Posterior cingulate gyrus (tissue), 11 donors: ENCODE measurements at regions not wholly inside any gene's neighbourhood (a gene's known extent, or its start where the extent isn't known, plus 50 kb on each side); places are given as distances from the start of the nearest gene placed in this dataset.

Source experiments
- DNase-seq, 10 donors: peaks; one replicate each; pipeline versions ENCODE4 v3.0.0 to v3.0.0-alpha.2; 2020 to 2021; ENCODE audit warnings: mixed read lengths in 3 of 10
- intact Hi-C: fragments of 100-400 bp; cut with DNase I; formaldehyde crosslinking; loops from one replicate; pipeline ENCODE4 v1.15.1; 2023

DNA sequence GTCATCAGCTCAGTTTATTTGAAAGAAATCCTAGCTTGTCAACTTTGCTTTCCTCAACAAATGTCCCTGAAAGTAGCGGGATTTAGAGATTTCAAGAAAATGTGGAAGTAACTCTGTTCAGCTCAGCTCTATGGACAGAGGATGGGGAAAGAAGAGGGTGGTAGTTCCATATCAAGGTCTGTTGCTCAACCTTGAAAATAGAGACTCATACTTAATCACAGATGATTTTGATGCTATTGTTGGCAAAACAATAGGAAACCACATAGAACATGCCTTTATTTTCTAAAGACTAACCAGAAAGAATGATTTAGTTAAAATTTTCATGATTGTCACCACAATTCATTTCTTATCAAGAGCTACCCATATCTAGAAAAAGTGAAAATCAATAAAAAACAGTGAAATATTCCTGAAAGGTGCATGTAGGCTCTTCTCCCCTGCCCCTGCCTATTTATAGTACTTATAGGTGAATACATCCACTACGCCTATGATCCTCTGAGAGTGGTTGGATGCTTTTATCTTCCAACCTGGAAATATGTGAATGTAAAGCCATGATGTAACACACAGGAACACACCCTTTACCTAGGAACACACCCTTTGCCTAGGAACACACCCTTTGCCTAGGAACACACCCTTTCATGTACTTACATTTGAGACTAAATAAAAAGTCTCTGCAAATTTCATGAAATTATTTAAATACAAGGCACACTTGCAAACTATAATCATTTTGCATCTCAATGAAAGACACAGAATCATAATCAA is 65.8 kb downstream of the ETAA1 start:
- intact Hi-C loops: no loop called here
- no peak for DNase-seq

DNA sequence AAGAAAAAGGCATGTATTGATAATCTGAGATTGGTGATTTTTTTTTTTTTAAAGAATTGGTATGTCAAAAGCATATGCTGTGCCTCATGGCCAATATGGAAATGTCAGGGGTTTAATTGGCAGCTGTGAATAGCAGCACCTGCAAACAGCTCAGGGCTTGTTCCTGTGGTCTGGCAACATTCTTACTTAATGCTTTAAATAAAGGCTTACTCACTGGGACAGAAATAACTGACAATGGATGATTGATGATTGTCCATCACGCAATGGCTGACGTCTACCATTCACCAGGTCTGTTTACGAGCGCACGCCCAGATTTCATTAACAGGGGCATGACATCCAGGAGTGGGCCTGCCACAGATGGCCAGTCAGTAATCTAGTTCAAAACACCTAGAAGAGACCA is 66.7 kb downstream of the ETAA1 start:
- no peak for DNase-seq
- intact Hi-C loops: no loop called here

DNA sequence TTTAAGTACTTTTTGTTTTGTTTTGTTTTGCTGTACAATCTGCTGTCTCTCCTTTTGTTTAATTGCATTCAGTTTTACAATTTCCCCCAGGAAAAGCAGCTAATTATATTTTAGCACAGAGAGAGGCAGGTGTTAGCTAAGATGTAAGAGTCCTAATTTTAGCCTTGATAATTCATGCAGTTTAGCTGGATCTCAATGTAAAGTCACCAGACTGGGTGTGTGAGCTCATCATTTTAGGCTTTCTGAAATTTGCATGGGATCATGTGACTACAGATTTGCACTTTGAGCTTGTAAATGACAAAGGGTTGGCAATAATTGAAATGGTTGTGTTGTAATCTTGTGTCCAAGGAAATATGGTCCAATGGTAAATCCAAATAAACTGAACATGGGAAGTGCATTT is 68.5 kb downstream of the ETAA1 start:
- intact Hi-C loops: no loop called here
- no peak for DNase-seq

GRCh38 chr2:67466734-67467133 is 69.6 kb downstream of the ETAA1 start:
- DNase-seq: no peak
- intact Hi-C loops: no loop called here

DNA sequence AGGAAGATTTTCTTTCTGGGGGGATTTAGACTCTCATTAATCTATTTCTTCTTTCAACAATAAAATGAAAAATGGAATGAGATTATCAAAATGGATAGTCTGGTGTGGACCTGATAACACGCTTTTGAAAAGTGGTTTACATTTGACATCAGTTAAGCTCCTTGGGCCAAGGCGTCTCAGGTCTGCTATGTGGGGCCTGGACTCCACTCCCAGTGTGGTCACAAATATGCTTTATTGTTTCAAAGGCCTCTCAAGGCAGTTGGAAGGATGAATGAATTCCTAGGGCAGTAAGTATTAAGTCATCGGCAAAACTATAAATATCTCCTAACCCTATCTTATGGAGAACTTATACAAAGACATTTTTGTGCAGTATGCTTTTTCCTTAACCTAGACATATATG is 74.5 kb downstream of the ETAA1 start:
- DNase-seq: no peak
- intact Hi-C loops: no loop called here

GRCh38 chr2:67476809-67477790 is 80.0 kb downstream of the ETAA1 start:
- intact Hi-C loops: no loop called here
- DNase-seq: no peak

- DNase-seq: no peak
- intact Hi-C loops: no loop called here
These were observed 82.1 kb downstream of the ETAA1 start for GRCh38 chr2:67479261-67479660.

DNA sequence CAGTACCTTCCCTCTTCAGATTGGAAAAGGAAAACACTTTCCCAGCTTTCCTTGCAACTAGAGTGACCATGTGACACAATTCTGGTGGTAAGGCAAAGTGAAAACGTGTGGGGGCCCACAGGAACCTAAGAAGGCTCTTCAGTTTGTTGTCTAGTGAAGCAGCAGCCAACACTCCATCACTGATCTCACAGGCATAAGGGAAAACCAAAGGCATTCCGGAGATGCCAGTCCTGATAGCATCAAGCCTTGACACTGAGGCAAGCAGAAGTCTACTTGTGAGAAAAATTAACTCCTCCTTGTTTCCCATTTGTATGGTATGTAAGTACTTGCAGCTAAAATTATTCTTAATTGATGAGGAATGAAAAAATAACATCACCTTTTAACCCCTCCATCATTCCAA is 88.3 kb downstream of the ETAA1 start:
- intact Hi-C loops: no loop called here
- DNase-seq: no peak

- intact Hi-C loops: no loop called here
- DNase-seq: no peak
These were observed 89.1 kb downstream of the ETAA1 start for GRCh38 chr2:67486041-67486796.

- no peak for DNase-seq
- intact Hi-C loops: no loop called here
These were observed 90.9 kb downstream of the ETAA1 start for GRCh38 chr2:67487993-67488392.

- intact Hi-C loops: no loop called here
These were observed 92.3 kb downstream of the ETAA1 start for GRCh38 chr2:67489396-67489795.

GRCh38 chr2:67498931-67499330 is 101.8 kb downstream of the ETAA1 start:
- DNase-seq: no peak
- intact Hi-C loops: no loop called here

More at GRCh38 chr2:67489396-67489795, 92.3 kb downstream of the ETAA1 start:
- DNase-seq: no peak

DNA sequence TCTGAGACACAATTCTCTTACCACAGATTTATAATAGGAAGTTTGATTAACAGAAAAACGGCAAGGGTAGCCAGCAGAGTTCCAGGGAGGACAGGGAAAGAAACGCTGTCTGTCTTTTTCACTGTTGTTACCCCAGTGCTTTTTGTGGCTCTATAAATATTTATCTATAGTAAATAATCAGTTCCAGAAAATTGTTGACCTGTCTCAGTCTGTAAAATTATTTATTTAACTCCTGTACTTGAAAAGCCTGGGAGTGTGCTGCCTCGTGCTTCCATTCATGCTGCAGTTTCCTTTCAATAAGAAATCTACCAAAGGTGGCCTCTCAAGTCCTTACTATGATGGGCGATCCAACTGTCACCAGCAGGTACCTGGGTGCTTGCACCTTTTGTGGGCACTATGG is 102.9 kb downstream of the ETAA1 start:
- intact Hi-C loops: no loop called here

DNA sequence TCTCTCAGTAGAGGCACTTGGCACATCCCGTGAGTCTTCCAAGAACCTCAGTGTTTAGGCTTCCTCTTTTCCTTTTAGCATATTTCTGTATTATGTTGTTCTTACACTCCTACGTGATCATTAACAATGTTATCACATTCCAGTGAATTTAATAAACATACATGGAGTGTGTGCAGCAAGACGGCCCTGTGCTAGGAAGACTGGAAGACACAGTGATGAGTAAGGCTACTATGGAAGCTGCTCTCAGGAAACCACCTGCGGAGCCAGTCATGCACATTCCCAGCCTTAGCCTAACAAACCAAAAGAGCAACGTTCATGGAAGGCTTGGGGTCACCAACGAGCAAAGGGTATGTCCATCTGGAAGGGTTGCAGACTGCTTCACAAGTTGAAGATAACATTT is 103.4 kb downstream of the ETAA1 start:
- intact Hi-C loops: no loop called here
- DNase-seq: no peak

More for the DNA sequence above, 102.9 kb downstream of the ETAA1 start:
- no peak for DNase-seq

DNA sequence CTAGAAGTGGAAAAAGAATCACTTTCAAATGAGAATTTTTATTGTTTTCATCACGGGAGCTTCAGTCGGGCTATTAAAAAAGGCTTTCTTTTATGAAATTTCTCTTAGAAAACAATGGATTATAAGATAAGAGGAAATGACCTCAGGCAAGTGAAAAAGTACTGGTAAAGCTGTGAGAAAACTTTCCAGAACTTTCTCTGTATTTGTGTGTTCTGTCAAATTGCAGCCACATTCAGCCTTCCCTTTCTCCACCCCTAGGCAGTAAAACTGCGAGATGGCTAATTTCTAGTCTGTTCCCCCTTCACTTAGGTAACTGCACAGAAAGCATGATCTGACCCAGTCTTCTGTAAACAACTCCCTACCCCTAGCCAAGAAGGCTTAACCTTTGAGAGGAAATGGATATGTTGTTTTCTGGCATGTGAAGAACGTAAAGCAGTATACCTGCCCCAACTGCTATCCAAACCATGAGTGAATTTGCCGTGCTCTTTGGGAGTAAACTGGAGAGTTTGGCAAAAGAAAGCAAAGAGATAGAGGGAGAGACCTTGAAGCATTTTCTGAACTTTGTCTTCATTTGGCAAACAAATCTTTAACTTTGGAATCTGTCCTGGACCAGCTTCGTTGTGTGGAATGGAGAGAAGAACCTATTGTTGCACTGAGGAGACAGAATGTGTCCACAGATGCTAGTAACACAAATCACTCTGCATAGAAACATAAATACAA is 105.4 kb downstream of the ETAA1 start:
- no peak for DNase-seq
- intact Hi-C loops: no loop called here

GRCh38 chr2:67503066-67503795 is 106.1 kb downstream of the ETAA1 start:
- intact Hi-C loops: no loop called here
- DNase-seq: no peak

GRCh38 chr2:67510745-67511144 is 113.6 kb downstream of the ETAA1 start:
- intact Hi-C loops: no loop called here
- DNase-seq: no peak

DNA sequence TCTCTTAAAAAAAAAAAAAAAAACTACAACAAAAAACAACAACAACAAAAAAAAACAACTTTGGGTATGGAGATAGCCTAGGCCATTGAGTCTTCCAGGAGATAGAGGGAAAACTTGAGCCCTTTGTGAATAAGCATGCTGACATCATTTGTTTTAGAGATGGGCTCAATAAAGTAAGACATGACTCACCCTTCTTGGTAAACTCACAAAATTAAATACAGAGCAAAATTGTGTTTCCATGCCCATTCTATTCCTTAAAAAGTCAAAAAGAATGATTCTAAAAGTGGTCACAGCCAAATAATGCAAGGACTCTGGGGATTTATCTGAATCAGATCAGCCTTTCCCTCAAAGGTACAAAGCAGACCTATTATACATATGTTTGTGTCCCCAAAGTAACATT is 117.4 kb downstream of the ETAA1 start:
- DNase-seq: no peak
- intact Hi-C loops: no loop called here

DNA sequence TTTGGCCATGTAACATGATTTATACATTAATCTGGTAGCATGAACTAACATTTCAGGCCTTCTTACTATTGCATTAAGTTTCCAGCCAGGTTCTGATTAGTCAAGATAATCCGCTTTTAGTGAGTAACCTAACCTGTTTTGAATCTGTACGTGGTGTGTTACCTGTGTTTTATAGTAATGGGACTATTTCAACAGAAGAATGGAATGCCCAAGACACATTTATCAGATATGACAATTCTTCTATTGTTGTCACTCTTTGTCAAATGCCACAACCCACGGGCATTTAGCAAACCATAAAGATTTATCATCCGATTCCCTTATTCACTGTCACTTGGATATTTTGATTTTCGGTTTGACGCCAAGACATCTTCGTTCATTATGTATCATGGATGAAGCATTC is 117.9 kb downstream of the ETAA1 start:
- intact Hi-C loops: no loop called here
- no peak for DNase-seq

GRCh38 chr2:67515538-67515937 is 118.4 kb downstream of the ETAA1 start:
- DNase-seq: no peak
- intact Hi-C loops: no loop called here
